ENCODE measurements at regions not wholly inside any gene's neighbourhood (a gene's known extent, or its start where the extent isn't known, plus 50 kb on each side); places are given as distances from the start of the nearest gene placed in this dataset.

GRCh38 chr4:174423257-174423944 lies 98.9 kb downstream of the HPGD start (continued):
- TF ChIP-seq RAD21 (IDR thresholded peaks at IDR 0.05 in 1 of 2, conservative IDR thresholded peaks at IDR 0.05 in 1 of 2; ENCODE audit: low read depth in 2 of 2, low read length in 2 of 2) (no peak), JUND (IDR thresholded peaks at IDR 0.05; ENCODE audit: low read length) (no peak), EZH2 (IDR thresholded peaks at IDR 0.05; ENCODE audit: low read depth, low read length, severe bottlenecking) (no peak), TAF1 (IDR thresholded peaks at IDR 0.05; ENCODE audit: low read depth, low read length) (no peak)
